ENCODE measurements at regions not wholly inside any gene's neighbourhood (a gene's known extent, or its start where the extent isn't known, plus 50 kb on each side); places are given as distances from the start of the nearest gene placed in this dataset.

DNA sequence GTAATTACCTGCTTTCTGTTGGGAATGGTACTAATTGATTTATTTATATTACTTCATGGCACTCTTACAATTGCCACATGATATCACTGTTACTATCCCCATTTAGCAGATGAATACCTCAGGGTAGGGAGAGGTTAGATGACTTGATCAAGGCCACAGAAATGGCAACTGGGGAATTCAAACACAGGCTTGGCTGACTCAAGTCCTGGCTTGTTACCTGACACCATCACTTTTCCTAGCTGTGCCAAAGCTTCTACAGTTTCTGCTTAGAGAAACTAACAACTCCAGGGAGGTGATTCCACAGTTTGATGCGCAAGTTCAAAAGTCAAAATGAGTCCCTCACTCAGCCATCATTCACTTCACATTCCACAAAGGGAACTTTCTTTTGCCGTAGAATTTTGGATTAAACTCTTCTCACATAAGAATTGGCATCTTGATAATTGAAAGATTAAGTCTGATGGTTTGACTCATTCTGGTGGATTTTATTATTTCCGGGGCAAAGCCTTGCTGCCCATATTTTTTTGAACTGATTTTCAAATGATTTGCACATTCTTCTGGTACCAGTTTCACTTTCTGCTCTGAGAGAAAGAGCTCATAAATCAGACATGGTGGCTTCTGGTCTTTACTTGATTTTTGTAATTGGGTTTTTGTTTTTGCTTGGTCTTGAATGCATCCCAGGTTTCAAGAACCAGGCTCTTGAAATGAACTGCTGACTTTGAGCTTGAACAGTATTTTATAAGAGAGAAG, 656.8 kb downstream of the BCL11A start:
- no peak for DNase-seq (ENCODE audit: low read depth)
- TF ChIP-seq, protein P1, sequence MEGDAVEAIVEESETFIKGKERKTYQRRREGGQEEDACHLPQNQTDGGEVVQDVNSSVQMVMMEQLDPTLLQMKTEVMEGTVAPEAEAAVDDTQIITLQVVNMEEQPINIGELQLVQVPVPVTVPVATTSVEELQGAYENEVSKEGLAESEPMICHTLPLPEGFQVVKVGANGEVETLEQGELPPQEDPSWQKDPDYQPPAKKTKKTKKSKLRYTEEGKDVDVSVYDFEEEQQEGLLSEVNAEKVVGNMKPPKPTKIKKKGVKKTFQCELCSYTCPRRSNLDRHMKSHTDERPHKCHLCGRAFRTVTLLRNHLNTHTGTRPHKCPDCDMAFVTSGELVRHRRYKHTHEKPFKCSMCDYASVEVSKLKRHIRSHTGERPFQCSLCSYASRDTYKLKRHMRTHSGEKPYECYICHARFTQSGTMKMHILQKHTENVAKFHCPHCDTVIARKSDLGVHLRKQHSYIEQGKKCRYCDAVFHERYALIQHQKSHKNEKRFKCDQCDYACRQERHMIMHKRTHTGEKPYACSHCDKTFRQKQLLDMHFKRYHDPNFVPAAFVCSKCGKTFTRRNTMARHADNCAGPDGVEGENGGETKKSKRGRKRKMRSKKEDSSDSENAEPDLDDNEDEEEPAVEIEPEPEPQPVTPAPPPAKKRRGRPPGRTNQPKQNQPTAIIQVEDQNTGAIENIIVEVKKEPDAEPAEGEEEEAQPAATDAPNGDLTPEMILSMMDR (conservative IDR thresholded peaks at IDR 0.05; ENCODE audit: low read length), result no peak
- H3K4me3 ChIP-seq (ENCODE audit: low read length), result no peak overlapping the region

DNA sequence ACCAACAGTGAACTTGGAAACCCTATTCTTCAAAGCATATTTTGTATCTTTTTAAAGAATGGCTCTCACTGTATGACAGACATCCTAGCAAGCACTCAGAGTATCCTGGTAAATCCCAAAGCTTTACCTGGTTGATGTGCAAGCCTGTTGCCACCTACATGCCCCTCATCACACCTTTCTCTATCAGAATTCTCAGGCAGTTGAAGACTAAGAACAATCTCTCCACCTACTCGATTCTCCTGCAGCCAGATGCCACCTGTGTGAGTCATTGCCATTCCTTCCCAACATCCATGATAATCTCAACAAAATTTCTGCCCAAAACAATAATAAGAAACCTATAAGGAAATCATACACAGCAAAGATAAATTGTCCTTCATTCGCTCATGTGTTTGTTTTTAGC, 659.8 kb downstream of the BCL11A start:
- TF ChIP-seq, protein P1 (conservative IDR thresholded peaks at IDR 0.05; ENCODE audit: low read length), result no peak
- DNase-seq (ENCODE audit: low read depth), result no peak
- no peak overlapping the region for H3K4me3 ChIP-seq (ENCODE audit: low read length)

DNA sequence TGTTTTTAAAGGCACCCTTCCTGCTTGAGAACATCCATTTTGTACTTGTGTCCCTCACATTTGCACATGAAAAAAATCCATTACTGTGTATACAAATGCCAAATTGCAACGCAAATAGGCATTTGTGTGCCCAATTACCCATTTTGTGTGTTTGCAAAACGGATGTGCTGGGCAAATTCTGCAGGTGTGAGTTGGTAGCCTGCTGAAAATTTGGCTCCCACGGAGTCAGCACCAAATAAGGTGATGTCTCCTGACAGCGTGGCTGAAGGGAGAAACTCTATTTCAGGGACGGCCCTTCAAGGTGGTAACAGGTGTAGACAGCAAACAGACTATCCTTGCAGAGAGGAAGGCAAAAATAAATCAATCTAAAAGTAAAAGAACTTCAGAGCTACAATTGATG, 661.1 kb downstream of the BCL11A start:
- H3K4me3 ChIP-seq (ENCODE audit: low read length), result no peak overlapping the region
- TF ChIP-seq, protein P1 (conservative IDR thresholded peaks at IDR 0.05; ENCODE audit: low read length), result no peak
- DNase-seq (ENCODE audit: low read depth), result no peak

DNA sequence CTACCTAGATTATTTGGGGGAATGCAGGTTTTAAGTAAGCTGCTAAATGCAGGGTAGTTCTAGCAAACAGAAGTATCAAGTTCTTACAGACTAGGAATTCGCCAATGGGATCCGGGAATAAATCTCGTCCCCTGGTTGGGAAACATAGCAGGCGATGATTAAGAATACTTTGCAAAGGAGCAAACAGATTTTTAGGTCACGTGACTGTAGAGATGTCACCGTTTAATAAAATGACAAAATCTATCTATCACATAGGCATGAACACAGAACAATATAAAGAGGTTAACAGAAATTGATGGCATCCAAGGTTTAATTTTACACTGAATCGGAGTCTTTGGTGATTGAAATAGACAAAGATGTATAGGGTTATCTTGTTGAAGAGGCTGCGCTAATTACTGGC, 664.1 kb downstream of the BCL11A start:
- H3K4me3 ChIP-seq (ENCODE audit: low read length), result no peak overlapping the region
- no peak for DNase-seq (ENCODE audit: low read depth)
- TF ChIP-seq, protein P1 (conservative IDR thresholded peaks at IDR 0.05; ENCODE audit: low read length), result no peak

DNA sequence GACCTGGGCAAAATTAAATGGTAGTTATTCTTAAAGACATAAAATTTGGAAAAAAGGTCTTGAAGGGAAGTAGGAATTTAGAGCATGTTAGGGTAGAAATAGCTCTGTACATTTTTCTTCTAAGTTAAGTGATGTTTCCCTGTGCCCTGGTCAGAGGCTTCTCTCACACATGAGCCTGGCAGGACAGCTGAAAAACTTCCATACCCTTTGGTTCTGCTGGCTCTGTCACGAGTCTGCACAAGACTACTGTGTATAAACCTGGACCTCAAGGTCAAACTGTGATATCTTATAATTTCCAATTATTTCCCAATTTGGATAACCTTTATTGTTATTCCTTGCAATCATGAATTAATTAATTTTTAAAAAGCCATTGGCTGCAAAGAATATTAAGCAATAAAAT, 664.7 kb downstream of the BCL11A start:
- TF ChIP-seq, protein P1 (conservative IDR thresholded peaks at IDR 0.05; ENCODE audit: low read length), result no peak
- no peak overlapping the region for H3K4me3 ChIP-seq (ENCODE audit: low read length)
- DNase-seq (ENCODE audit: low read depth), result no peak

DNA sequence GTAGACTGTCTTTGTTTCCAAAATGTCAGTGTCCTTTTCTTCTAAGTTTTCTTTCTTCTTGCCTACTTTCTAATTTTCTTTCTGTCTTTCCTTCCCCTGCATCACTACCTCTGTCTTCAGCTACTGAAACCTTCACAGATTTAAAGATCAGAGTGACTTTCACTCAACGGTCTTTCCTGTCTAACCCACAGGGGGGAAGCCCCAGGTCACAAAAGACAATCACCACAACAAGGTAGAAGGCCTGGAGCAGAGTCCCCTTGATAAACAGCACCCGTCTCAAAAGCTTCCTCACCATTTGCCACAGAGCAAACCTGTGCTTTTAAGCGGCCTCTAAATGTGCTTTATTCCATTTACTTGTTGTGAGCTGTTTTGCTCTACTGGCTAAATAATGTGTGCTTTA, 665.4 kb downstream of the BCL11A start:
- TF ChIP-seq, protein P1 (conservative IDR thresholded peaks at IDR 0.05; ENCODE audit: low read length), result no peak
- no peak for DNase-seq (ENCODE audit: low read depth)
- H3K4me3 ChIP-seq (ENCODE audit: low read length), result no peak overlapping the region

DNA sequence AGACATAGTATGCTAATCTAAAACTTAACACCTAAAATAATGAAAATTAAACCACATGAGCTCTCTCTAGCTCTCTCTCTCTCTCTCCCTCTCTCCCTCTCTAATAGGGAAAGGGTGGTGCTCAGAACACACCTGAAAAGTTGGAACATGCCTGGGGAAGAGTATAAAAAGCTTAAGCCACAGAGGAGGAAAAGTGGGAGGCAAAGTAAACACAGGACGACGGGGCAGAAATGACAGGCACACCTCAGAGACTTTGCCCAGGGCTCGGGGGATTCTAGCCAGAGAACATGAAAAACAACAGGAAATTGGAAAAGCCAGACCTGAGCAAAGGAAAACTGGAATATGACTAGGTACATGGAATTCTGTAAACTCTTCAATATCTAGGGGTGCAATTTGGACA, 666.1 kb downstream of the BCL11A start:
- TF ChIP-seq, protein P1 (conservative IDR thresholded peaks at IDR 0.05; ENCODE audit: low read length), result no peak

More for the DNA sequence above, 666.1 kb downstream of the BCL11A start:
- DNase-seq (ENCODE audit: low read depth), result no peak
- H3K4me3 ChIP-seq (ENCODE audit: low read length), result no peak overlapping the region
